Osteoblast (primary cell): ENCODE measurements at regions not wholly inside any gene's neighbourhood (a gene's known extent, or its start where the extent isn't known, plus 50 kb on each side); places are given as distances from the start of the nearest gene placed in this dataset. TPM values are rescaled to one million over a fixed set of nuclear protein-coding genes. Genes with fewer than 3 reads are reported as not detected.

Source experiments
- DNase-seq: peaks from one replicate; pipeline ENCODE4 v3.0.0; 2011; ENCODE audit warnings: low spot score, mixed read lengths; ENCODE audit not compliant: insufficient read length; ENCODE audit errors: missing footprints
- H2AFZ ChIP-seq: 2 replicates; pipeline ENCODE4 v1.6.0; 2011; ENCODE audit warnings: mild to moderate bottlenecking, low read length
- H3K27ac ChIP-seq: 2 replicates; pipeline ENCODE4 v1.5.1; 2011; ENCODE audit warnings: mild to moderate bottlenecking, low read depth, low read length, moderate library complexity
- H3K27me3 ChIP-seq: 2 replicates; pipeline ENCODE4 v1.6.0; 2012; ENCODE audit warnings: mild to moderate bottlenecking, control low read depth, inconsistent platforms, low read length, moderate library complexity; ENCODE audit not compliant: insufficient read depth
- H3K36me3 ChIP-seq: 2 replicates; pipeline ENCODE4 v1.5.1; 2011; ENCODE audit warnings: mild to moderate bottlenecking, low read length, control low read depth, moderate library complexity; ENCODE audit not compliant: insufficient read depth
- H3K4me1 ChIP-seq: 2 replicates; pipeline ENCODE4 v1.5.1; 2011; ENCODE audit warnings: mild to moderate bottlenecking, low read length, control low read depth, moderate library complexity; ENCODE audit not compliant: insufficient read depth
- H3K4me2 ChIP-seq: 2 replicates; pipeline ENCODE4 v1.6.0; 2011; ENCODE audit warnings: mild to moderate bottlenecking, low read length; ENCODE audit not compliant: insufficient read depth
- H3K4me3 ChIP-seq: fragments of 200-600 bp; sonication (generic); 3 replicates; pipeline ENCODE4 v1.5.1; 2012; ENCODE audit warnings: mild to moderate bottlenecking, low read length, inconsistent platforms; ENCODE audit not compliant: insufficient read depth
- H3K79me2 ChIP-seq: 2 replicates; pipeline ENCODE4 v1.6.0; 2012; ENCODE audit warnings: mild to moderate bottlenecking, low read length, control low read depth, inconsistent platforms; ENCODE audit not compliant: insufficient read depth
- H3K9me3 ChIP-seq: 2 replicates; pipeline ENCODE4 v1.5.1; 2011; ENCODE audit warnings: low read depth, low read length, control low read depth
- H4K20me1 ChIP-seq: 2 replicates; pipeline ENCODE4 v1.6.0; 2012; ENCODE audit warnings: mild to moderate bottlenecking, low read length, control low read depth; ENCODE audit not compliant: insufficient read depth
- CTCF ChIP-seq: IDR thresholded peaks from 2 replicates; pipeline ENCODE4 v1.5.1; 2011; ENCODE audit warnings: mild to moderate bottlenecking, low read depth, low read length, moderate library complexity; ENCODE audit errors: extremely low read depth
- small RNA-seq: library from RNA; depleted of rRNA; stranded (forward); fragments of <200 nt; gene quantifications from one replicate; pipeline ENCODE3, GENCODE V24; 2012

- Histone ChIP-seq H3K36me3 (no peaks in the 10 kb centered on the region), H2AFZ (no peak overlapping the region), H4K20me1 (no peaks in the 10 kb centered on the region), H3K9me3 (no peaks in the 10 kb centered on the region), H3K27me3 (no peaks in the 10 kb centered on the region), H3K4me1 (no peaks in the 10 kb centered on the region), H3K27ac (no peak overlapping the region), H3K4me2 (no peak overlapping the region), H3K79me2 (no peaks in the 10 kb centered on the region), H3K4me3 (no peak overlapping the region)
- DNase-seq = no peak
- no peak for TF ChIP-seq CTCF
These were observed 62.5 kb upstream of the SYNCRIP start for GRCh38 chr6:85705220-85705619.

- H3K4me3 ChIP-seq = no peak overlapping the region
- H3K27ac ChIP-seq = no peak overlapping the region
- no peaks in the 10 kb centered on the region for H3K27me3 ChIP-seq
- H3K79me2 ChIP-seq = no peaks in the 10 kb centered on the region
- no peaks in the 10 kb centered on the region for H3K36me3 ChIP-seq
- no peaks in the 10 kb centered on the region for H3K4me1 ChIP-seq
- H3K4me2 ChIP-seq = no peak overlapping the region
- H4K20me1 ChIP-seq = no peaks in the 10 kb centered on the region
- no peak overlapping the region for H2AFZ ChIP-seq
- TF ChIP-seq CTCF = no peak
- no peaks in the 10 kb centered on the region for H3K9me3 ChIP-seq
- DNase-seq = no peak
These were observed 60.7 kb upstream of the SYNCRIP start for GRCh38 chr6:85703406-85703805.

Small RNA genes lying in the stretch of these regions (small RNA-seq; reads per million reads assigned to genes)
- gene RF00019 = not detected
- not detected for gene RN7SL643P
- not detected for gene RNU4-12P
- not detected for gene RNU4-72P
- not detected for gene SMIM11P1
